ENCODE measurements at regions not wholly inside any gene's neighbourhood (a gene's known extent, or its start where the extent isn't known, plus 50 kb on each side); places are given as distances from the start of the nearest gene placed in this dataset.
"Not testable (repeated sequence)": the region's sequence is repeated elsewhere in the genome, so short reads cannot be mapped to it uniquely, and the experiment has no call there.

GRCh38 chr2:111496176-111496575, 375.5 kb downstream of the BCL2L11 start:
- in situ Hi-C loops (cut with MboI; ENCODE audit: low pct_unique_long_range_greater_than_20kb, low sequenced_read_pairs); DNase-seq: not testable (repeated sequence)

- in situ Hi-C loops (cut with MboI; ENCODE audit: low pct_unique_long_range_greater_than_20kb, low sequenced_read_pairs); DNase-seq: not testable (repeated sequence)
Measured at GRCh38 chr2:111496860-111497259, 376.1 kb downstream of the BCL2L11 start.

GRCh38 chr2:111497270-111497669, 376.6 kb downstream of the BCL2L11 start:
- in situ Hi-C loops (cut with MboI; ENCODE audit: low pct_unique_long_range_greater_than_20kb, low sequenced_read_pairs); DNase-seq: not testable (repeated sequence)

GRCh38 chr2:111500536-111501062, 379.9 kb downstream of the BCL2L11 start:
- in situ Hi-C loops (cut with MboI; ENCODE audit: low pct_unique_long_range_greater_than_20kb, low sequenced_read_pairs); DNase-seq: not testable (repeated sequence)

GRCh38 chr2:111503844-111504570, 380.0 kb downstream of the ANAPC1 start:
- in situ Hi-C loops (cut with MboI; ENCODE audit: low pct_unique_long_range_greater_than_20kb, low sequenced_read_pairs); DNase-seq: not testable (repeated sequence)

- DNase-seq; in situ Hi-C loops (cut with MboI; ENCODE audit: low pct_unique_long_range_greater_than_20kb, low sequenced_read_pairs): not testable (repeated sequence)
Measured at GRCh38 chr2:111504571-111504942, 379.4 kb downstream of the ANAPC1 start.

GRCh38 chr2:111505267-111505666, 378.7 kb downstream of the ANAPC1 start:
- in situ Hi-C loops (cut with MboI; ENCODE audit: low pct_unique_long_range_greater_than_20kb, low sequenced_read_pairs); DNase-seq: not testable (repeated sequence)

GRCh38 chr2:111506936-111507335, 377.1 kb downstream of the ANAPC1 start:
- in situ Hi-C loops (cut with MboI; ENCODE audit: low pct_unique_long_range_greater_than_20kb, low sequenced_read_pairs), result not testable (repeated sequence)

GRCh38 chr2:111509225-111509869, 374.6 kb downstream of the ANAPC1 start:
- in situ Hi-C loops (cut with MboI; ENCODE audit: low pct_unique_long_range_greater_than_20kb, low sequenced_read_pairs); DNase-seq: not testable (repeated sequence)

More at GRCh38 chr2:111506936-111507335, 377.1 kb downstream of the ANAPC1 start:
- DNase-seq, result not testable (repeated sequence)

GRCh38 chr2:111510384-111510783, 373.6 kb downstream of the ANAPC1 start:
- in situ Hi-C loops (cut with MboI; ENCODE audit: low pct_unique_long_range_greater_than_20kb, low sequenced_read_pairs); DNase-seq: not testable (repeated sequence)

GRCh38 chr2:111511062-111511461, 372.9 kb downstream of the ANAPC1 start:
- in situ Hi-C loops (cut with MboI; ENCODE audit: low pct_unique_long_range_greater_than_20kb, low sequenced_read_pairs); DNase-seq: not testable (repeated sequence)

- in situ Hi-C loops (cut with MboI; ENCODE audit: low pct_unique_long_range_greater_than_20kb, low sequenced_read_pairs), result not testable (repeated sequence)
Measured at GRCh38 chr2:111512378-111512777, 371.6 kb downstream of the ANAPC1 start.

GRCh38 chr2:111514138-111514537, 369.9 kb downstream of the ANAPC1 start:
- in situ Hi-C loops (cut with MboI; ENCODE audit: low pct_unique_long_range_greater_than_20kb, low sequenced_read_pairs); DNase-seq: not testable (repeated sequence)

More at GRCh38 chr2:111512378-111512777, 371.6 kb downstream of the ANAPC1 start:
- DNase-seq, result not testable (repeated sequence)

- DNase-seq; in situ Hi-C loops (cut with MboI; ENCODE audit: low pct_unique_long_range_greater_than_20kb, low sequenced_read_pairs): not testable (repeated sequence)
Measured at GRCh38 chr2:111517050-111517720, 366.8 kb downstream of the ANAPC1 start.

GRCh38 chr2:111517721-111518053, 366.3 kb downstream of the ANAPC1 start:
- DNase-seq; in situ Hi-C loops (cut with MboI; ENCODE audit: low pct_unique_long_range_greater_than_20kb, low sequenced_read_pairs): not testable (repeated sequence)

- in situ Hi-C loops (cut with MboI; ENCODE audit: low pct_unique_long_range_greater_than_20kb, low sequenced_read_pairs), result no loop called here
- DNase-seq, result no peak
Measured at GRCh38 chr2:111519071-111519470, 364.9 kb downstream of the ANAPC1 start.

GRCh38 chr2:111522231-111522768, 361.7 kb downstream of the ANAPC1 start:
- DNase-seq, result no peak
- in situ Hi-C loops (cut with MboI; ENCODE audit: low pct_unique_long_range_greater_than_20kb, low sequenced_read_pairs), result no loop called here

GRCh38 chr2:111523009-111523408, 361.0 kb downstream of the ANAPC1 start:
- no peak for DNase-seq
- in situ Hi-C loops (cut with MboI; ENCODE audit: low pct_unique_long_range_greater_than_20kb, low sequenced_read_pairs), result no loop called here

GRCh38 chr2:111525026-111525425, 359.0 kb downstream of the ANAPC1 start:
- DNase-seq; in situ Hi-C loops (cut with MboI; ENCODE audit: low pct_unique_long_range_greater_than_20kb, low sequenced_read_pairs): not testable (repeated sequence)
